Prostate gland (tissue), 2 donors: ENCODE measurements at regions not wholly inside any gene's neighbourhood (a gene's known extent, or its start where the extent isn't known, plus 50 kb on each side); places are given as distances from the start of the nearest gene placed in this dataset.

ENCODE experiments used
- DNase-seq: peaks from one replicate; pipeline ENCODE4 v3.0.0-alpha.2; 2019; ENCODE audit warnings: low spot score
- H3K27ac ChIP-seq, 2 donors: fragments of 200-600 bp; sonication (generic); 2 replicates each; pipeline ENCODE4 v1.5.1; 2017 to 2019
- H3K27me3 ChIP-seq: fragments of 200-600 bp; sonication (generic); replicated peaks from 2 replicates; pipeline ENCODE4 v1.5.1; 2019; ENCODE audit not compliant: insufficient read depth
- H3K36me3 ChIP-seq, 2 donors: fragments of 200-600 bp; sonication (generic); 1 replicate in 1 of 2; 2 replicates in 1 of 2; pipeline versions ENCODE4 v1.5.1 to v1.8.1; 2017 to 2019
- H3K4me1 ChIP-seq: fragments of 200-600 bp; sonication (generic); replicated peaks from 2 replicates; pipeline ENCODE4 v1.5.1; 2019
- H3K4me3 ChIP-seq, 2 donors: fragments of 200-600 bp; sonication (generic); 2 replicates each; pipeline ENCODE4 v1.5.1; 2017 to 2019
- H3K9me3 ChIP-seq: fragments of 200-600 bp; sonication (generic); 2 replicates; pipeline ENCODE4 v1.5.1; 2017
- POLR2A ChIP-seq: fragments of 450-650 bp; IDR thresholded peaks from one replicate; pipeline ENCODE4 v1.6.1; 2016; ENCODE audit warnings: antibody characterized with exemption, mild to moderate bottlenecking
- POLR2AphosphoS5 ChIP-seq: sonication (generic); formaldehyde crosslinking; IDR thresholded peaks from one replicate; pipeline ENCODE4 v1.6.1; 2017; ENCODE audit warnings: antibody characterized with exemption
- WGBS: methylation state at CpG from one replicate; pipeline ENCODE4 v1.1.5; 2018; 5-methylcytosine and 5-hydroxymethylcytosine counted together
- intact Hi-C: fragments of 100-400 bp; cut with DNase I; formaldehyde crosslinking; loops from one replicate; pipeline ENCODE4 v1.14.2; 2022
- TF ChIP-seq, protein P1 (sequence below), 4 experiments: fragments of 200-600 bp in 2 of 4; fragments of 450-650 bp in 2 of 4; sonication (generic) in 2 of 4; IDR thresholded peaks; 1 replicate in 3 of 4; 2 replicates in 1 of 4; pipeline ENCODE4 v1.5.1; 2016 to 2019; ENCODE audit warnings: antibody characterized with exemption in 4 of 4, mild to moderate bottlenecking in 2 of 4, moderate library complexity in 2 of 4

DNA sequence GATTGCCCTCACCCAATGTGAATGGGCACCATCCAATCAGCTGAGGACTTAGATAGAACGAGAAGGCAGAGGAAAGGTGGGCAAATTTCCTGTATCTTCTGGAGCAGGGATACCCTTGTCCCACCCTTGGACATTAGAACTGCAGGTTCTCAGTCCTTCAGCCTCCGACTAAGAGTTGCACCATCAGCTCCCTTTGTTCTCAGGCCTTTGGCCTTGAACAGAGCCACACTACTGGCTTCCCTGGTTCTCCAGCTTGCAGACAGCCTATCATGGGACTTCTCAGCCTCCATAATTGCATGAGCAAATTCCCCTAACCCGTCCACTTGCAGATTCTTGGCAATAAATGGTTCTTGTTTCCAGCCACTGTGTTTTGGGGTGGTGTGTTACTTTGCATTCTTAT is 102.4 kb downstream of the LSM3 start:
- no peak for DNase-seq
- Histone ChIP-seq H3K9me3 (no peaks in the 10 kb centered on the region), H3K4me3 (no peak overlapping the region), H3K27me3 (no peaks in the 10 kb centered on the region), H3K27ac (no peak overlapping the region), H3K36me3 (no peaks in the 10 kb centered on the region), H3K4me1 (no peaks in the 10 kb centered on the region)
- intact Hi-C loops = no loop called here
- 85% methylated on average over 3 of the region's 3 CpGs for WGBS
- TF ChIP-seq, protein P1, sequence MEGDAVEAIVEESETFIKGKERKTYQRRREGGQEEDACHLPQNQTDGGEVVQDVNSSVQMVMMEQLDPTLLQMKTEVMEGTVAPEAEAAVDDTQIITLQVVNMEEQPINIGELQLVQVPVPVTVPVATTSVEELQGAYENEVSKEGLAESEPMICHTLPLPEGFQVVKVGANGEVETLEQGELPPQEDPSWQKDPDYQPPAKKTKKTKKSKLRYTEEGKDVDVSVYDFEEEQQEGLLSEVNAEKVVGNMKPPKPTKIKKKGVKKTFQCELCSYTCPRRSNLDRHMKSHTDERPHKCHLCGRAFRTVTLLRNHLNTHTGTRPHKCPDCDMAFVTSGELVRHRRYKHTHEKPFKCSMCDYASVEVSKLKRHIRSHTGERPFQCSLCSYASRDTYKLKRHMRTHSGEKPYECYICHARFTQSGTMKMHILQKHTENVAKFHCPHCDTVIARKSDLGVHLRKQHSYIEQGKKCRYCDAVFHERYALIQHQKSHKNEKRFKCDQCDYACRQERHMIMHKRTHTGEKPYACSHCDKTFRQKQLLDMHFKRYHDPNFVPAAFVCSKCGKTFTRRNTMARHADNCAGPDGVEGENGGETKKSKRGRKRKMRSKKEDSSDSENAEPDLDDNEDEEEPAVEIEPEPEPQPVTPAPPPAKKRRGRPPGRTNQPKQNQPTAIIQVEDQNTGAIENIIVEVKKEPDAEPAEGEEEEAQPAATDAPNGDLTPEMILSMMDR (IDR thresholded peaks at IDR 0.05) = no peak
- no peak for TF ChIP-seq POLR2A
- no peak for TF ChIP-seq POLR2AphosphoS5

DNA sequence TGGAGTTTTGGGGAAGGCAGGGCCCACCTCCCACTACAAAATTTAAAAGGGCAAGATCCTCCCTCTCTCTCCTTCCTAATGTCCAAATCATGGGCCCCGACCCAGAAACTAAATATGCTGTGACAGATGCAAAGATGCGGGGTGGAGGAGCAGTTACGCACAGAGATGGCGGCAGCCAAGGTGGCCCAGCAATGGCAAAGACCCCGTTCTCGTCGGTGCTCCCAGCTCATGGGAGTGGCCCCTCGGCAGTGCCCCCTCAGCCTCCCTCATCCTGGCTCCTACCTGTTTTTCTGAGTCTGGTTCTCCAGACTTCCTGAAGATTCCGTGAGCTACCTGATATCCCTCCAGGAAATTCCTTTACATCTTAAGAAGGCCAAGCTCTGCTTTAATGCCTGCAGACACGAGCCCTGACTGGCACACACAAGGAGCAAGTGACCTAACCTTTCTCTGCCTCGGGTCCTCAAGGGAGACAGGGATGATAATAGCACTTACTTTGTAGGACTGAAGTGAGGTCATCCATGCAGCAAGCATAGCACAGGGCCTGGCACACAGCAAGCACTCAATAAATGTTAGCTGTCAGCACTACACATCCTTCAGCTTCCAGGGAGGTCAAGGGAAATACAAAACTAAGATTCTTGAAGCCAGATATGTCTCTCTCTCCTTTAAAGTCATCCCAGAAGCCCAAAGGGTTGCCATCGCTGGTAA is 103.5 kb downstream of the LSM3 start:
- H3K36me3 ChIP-seq = no peaks in the 10 kb centered on the region
- H3K27me3 ChIP-seq = no peaks in the 10 kb centered on the region
- TF ChIP-seq POLR2AphosphoS5 (no peak), POLR2A (no peak)
- TF ChIP-seq, protein P1 (IDR thresholded peaks at IDR 0.05) = no peak
- no peak overlapping the region for H3K4me3 ChIP-seq
- WGBS = 89% methylated on average over 12 of the region's 12 CpGs
- no peak for DNase-seq
- no peaks in the 10 kb centered on the region for H3K9me3 ChIP-seq
- H3K27ac ChIP-seq = no peak overlapping the region
- intact Hi-C loops = no loop called here
- H3K4me1 ChIP-seq = no peaks in the 10 kb centered on the region

DNA sequence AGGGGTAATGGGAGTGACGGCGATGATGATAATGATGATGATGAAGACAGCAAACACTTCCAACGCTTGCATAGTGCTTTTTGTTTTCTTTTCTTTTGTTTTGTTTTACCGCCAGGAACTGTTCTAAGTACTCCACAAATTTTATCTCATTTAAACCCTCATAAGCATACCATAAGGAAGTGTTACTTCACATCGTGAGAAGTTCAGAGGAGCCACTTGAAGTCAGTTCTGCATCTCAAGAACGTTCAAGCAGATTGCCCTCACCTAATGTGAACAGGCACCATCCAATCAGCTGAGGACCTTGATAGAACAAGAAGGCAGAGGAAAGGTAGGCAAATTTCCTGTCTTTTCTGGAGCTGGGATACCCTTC is 104.1 kb downstream of the LSM3 start:
- no peaks in the 10 kb centered on the region for H3K9me3 ChIP-seq
- no peaks in the 10 kb centered on the region for H3K27me3 ChIP-seq
- TF ChIP-seq, protein P1 (IDR thresholded peaks at IDR 0.05) = no peak
- TF ChIP-seq POLR2AphosphoS5 = no peak
- no peak for TF ChIP-seq POLR2A
- WGBS = 92% methylated on average over 6 of the region's 6 CpGs
- intact Hi-C loops = no loop called here
- DNase-seq = no peak
- H3K4me3 ChIP-seq = no peak overlapping the region
- H3K36me3 ChIP-seq = no peaks in the 10 kb centered on the region
- H3K4me1 ChIP-seq = no peaks in the 10 kb centered on the region
- H3K27ac ChIP-seq = no peak overlapping the region

DNA sequence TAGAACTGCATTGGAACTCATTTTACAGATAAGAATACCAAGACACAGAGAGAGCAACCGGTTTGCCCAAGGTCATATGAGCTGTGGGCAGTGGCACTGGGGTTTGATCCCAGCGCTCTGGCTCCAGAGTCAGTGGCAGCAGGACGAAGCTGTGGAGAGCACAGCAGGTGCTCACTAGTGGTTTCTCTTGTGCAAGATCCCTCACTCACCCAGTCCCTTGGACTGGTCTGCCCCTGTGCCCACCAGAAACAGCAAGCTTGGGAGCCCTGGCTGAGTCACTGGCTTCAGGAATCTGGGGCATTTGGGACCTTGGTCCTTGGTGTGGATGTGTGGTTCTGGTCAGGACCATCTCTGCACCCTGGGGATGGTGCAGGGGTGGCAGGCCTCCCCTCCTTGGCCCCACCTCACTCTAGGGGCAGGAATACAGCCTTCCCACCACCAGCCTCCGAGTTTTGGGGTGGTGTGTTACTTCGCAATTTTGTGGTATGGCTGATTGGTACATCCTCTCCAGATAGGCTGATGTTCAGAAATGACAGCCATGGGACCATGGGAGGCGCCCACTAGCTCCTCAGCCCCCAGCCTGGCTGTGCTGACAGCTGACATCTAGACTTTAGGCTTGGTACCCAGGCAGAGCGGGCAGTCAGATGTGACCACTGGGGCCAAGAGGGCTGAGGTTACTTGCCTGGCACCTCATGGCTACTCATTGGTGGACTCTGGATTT is 104.6 kb downstream of the LSM3 start:
- Histone ChIP-seq H3K36me3 (no peaks in the 10 kb centered on the region), H3K27me3 (no peaks in the 10 kb centered on the region), H3K27ac (no peak overlapping the region), H3K4me1 (no peaks in the 10 kb centered on the region), H3K9me3 (no peaks in the 10 kb centered on the region), H3K4me3 (no peak overlapping the region)
- DNase-seq = no peak
- intact Hi-C loops = no loop called here
- 100% methylated on average over 6 of the region's 7 CpGs for whole genome bisulfite sequencing
- no peak for TF ChIP-seq POLR2A
- TF ChIP-seq POLR2AphosphoS5 = no peak
- TF ChIP-seq, protein P1 (IDR thresholded peaks at IDR 0.05) = no peak
